HG03354 (cell line): ENCODE measurements at regions not wholly inside any gene's neighbourhood (a gene's known extent, or its start where the extent isn't known, plus 50 kb on each side); places are given as distances from the start of the nearest gene placed in this dataset.

Experiments used
- ATAC-seq: cut with Tn5 transposase; IDR thresholded peaks from one replicate; pipeline ENCODE4 v1.9.1; 2021; ENCODE audit warnings: mild to moderate bottlenecking; ENCODE audit not compliant: unreplicated experiment, poor library complexity, severe bottlenecking

DNA sequence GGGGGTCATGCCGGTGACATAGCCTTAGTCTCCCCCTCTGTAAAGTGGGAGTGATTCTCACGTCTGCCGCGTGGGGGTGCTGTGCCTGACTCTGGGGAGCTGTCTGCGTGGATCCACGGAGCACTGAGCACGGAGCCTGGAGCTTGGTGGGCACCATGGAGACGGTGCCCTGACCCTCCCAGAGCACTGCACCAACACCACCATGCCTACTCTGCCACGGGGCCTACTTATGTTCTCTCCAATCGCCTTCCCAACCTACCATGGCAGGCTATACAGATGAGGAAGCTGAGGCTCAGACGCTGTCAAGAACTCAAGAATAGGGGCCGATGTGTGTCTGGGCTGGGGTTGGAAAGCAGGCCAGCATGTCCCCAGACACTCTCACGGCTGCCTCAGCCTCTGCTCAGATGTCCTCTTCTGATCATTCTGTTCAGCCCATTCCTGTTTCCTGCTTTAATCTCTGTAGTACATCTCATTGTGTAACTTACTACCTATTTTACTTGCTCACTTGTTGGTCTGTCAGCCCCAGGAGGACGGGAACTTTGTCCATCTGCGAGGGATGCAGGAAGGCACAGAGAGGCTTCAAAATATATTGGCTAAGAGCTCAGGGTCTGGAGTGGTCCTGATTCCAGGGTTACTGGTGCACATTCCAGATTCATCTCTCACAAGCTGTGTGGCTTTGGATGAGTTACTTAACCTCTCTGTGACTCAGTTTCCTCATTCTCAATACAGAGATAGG lies 168.1 kb upstream of the HS6ST1 start:
- ATAC-seq = no peak

GRCh38 chr2:128487650-128488387 lies 169.2 kb upstream of the HS6ST1 start:
- ATAC-seq = no peak

- no peak for ATAC-seq
Measured at GRCh38 chr2:128488434-128488833, 169.8 kb upstream of the HS6ST1 start.

DNA sequence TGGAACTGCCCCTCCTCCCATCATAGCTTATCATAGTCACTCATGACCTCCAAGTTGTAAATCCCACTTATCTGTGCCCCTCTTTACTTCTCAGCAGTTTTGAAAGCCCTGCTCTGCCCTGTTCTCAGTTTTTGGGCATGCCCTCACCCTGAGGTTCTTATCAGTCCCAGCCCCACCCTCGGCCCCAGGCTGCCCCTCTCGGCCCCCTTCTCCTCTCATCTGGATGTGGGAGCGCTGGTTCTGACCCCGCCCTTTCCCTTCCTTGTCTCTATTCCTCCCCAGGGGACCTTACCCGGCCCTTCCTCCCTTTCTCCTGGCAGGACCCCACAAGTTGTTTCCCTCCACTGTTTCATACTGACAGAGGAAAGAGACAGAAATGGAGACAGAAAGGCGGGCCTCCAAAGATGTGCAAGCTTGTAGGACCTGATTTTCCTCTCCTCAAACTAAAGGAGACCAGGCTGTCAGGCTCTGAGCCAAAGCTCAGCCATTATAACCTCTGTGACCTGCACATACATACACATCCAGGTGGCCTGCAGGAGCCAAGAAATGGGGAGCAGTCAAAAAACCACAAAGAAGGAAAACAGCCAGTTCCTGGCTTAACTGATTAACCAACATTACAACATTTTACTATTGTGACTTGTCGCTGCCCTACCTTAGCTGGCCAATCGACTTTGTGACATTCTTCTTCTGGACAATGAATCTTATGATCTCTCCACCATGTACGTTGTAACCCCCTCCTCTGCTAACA lies 171.0 kb upstream of the HS6ST1 start:
- ATAC-seq = no peak

GRCh38 chr2:128490321-128490720 lies 171.7 kb upstream of the HS6ST1 start:
- ATAC-seq = no peak

GRCh38 chr2:128490881-128491691 lies 172.4 kb upstream of the HS6ST1 start:
- no peak for ATAC-seq

- ATAC-seq = no peak
Measured at GRCh38 chr2:128491692-128492244, 173.1 kb upstream of the HS6ST1 start.

DNA sequence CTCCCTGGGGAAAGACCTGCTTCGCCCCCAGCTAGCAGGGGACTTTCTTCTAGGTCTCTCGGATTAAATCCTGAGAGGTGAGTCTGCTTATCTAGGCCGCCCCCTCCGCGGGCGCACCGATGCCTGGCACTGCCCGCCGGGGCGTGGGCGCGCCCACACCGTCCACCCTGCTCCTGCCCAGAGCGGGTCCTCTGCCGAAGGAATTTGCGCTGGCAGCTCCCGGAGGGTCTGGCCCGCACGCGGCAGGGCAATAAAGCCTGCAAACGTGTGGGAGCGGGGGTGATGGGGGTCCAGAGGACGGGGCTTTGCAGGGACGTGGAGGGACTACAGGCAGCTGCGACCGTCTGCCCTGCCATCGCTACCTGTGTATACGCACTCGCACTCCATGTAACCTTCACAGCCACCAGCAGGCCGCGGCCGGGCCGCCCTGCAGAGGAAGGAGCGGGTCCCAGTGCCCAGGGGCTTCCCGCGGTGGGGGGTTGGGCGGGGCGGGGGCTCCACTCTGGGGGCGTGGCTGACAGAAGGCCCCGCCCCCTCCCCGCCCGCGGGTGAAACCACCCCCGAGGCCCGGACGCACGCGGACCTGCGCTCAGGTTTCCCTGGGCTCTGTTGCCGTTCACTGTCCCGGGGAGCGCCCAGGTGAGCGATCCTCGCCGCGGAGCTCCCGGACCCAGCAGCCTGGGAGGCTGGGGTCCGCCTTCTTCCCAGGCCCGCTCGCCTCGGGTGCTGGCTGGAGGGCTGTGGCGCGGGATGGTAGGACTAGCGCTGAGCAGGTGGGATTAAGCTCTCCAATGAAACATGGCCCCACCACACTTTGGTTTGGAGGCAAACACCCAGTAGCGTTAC lies 174.5 kb upstream of the HS6ST1 start:
- ATAC-seq = no peak

DNA sequence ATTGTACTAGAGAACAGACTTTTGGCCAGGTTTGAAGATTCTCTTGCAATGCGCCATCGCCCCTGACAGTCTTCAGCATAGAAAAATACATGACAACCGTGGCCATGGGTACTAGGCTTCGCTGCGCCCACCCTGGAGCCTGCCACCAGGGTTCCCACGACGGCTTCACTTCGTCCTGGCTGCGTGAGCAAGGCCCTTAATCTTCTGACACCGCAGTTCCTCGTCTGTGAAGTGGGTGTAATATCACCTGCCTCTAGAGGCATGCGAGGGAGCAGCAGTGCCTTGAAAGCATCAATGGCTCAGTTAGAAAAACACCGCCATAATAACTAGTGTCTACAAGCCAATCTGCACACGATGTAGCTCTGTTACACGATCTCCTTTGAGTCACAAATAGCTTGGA lies 175.2 kb upstream of the HS6ST1 start:
- ATAC-seq = no peak

DNA sequence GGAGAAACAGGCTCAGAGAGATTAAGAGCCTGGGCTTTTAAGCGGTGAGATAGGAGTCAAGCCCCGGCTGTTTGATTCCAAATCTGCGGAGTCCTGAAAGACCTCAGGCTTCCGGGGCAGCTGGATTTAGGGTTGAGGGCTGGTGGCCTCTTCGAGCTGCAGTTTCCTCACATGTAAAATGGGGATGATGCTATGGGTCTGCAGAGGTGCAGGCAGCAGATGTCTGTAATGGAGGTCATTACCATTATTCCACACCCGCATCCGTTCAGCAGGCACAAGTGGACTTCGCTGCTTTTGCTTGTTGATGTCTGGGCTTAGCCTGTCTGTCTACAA lies 175.6 kb upstream of the HS6ST1 start:
- no peak for ATAC-seq

GRCh38 chr2:128494640-128495321 lies 176.1 kb upstream of the HS6ST1 start:
- ATAC-seq = no peak

GRCh38 chr2:128495996-128496547 lies 177.4 kb upstream of the HS6ST1 start:
- ATAC-seq = no peak

GRCh38 chr2:128496700-128497099 lies 178.0 kb upstream of the HS6ST1 start:
- no peak for ATAC-seq

DNA sequence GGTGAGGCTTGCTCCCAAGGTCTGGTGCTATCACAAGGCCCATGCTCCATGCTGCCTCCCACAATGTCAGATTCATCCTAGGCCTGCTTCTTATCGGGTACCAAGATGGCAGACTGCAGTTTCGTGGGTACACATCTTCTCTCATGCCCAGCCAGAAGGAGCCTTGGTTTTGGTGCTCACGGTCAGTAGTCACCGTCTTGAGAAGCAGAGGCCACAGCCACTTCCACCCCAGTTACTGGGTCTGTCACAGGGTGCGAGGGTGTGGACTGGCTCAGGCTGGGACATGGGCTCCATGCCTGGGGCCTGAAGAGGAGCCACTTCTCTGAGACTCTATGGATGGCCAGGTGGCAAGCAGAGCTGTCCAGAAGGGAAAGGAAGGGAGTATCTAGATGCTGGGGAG lies 178.8 kb upstream of the HS6ST1 start:
- no peak for ATAC-seq

GRCh38 chr2:128498086-128498485 lies 179.4 kb upstream of the HS6ST1 start:
- ATAC-seq = no peak

DNA sequence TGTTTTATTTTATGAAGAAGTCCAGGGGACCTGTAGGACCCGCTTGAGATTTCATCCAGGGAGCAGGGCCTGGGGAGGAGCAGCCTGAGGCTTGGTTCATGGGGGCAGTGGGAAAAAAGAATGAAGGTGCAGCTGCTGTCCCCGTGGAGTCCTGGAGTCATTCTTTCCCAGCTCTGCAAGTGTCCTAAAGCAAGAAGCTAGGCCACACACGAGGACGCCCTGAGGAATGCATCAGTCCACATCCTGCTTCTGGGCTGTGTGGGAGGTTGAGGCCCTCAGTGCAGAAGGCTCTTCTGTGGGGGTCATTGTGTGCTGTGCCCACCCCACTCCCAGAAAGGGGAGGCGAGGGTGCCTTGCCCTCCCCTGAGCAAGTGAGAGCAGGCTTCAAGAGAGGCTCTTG lies 179.9 kb upstream of the HS6ST1 start:
- ATAC-seq = no peak

GRCh38 chr2:128499367-128500137 lies 180.9 kb upstream of the HS6ST1 start:
- no peak for ATAC-seq
